Transverse colon (tissue), 4 donors: ENCODE measurements at regions not wholly inside any gene's neighbourhood (a gene's known extent, or its start where the extent isn't known, plus 50 kb on each side); places are given as distances from the start of the nearest gene placed in this dataset.

Source experiments
- DNase-seq: peaks from one replicate; pipeline ENCODE4 v3.0.0-alpha.2; 2019
- H3K27ac ChIP-seq, 4 donors: fragments of 200-600 bp; sonication (generic); 2 replicates each; pipeline ENCODE4 v1.5.1; 2016 to 2018; ENCODE audit warnings: inconsistent platforms in 4 of 4
- H3K27me3 ChIP-seq: fragments of 200-600 bp; sonication (generic); 2 replicates; pipeline ENCODE4 v1.5.1; 2017; ENCODE audit warnings: inconsistent platforms
- H3K36me3 ChIP-seq, 4 donors: fragments of 200-600 bp; sonication (generic); 2 replicates each; pipeline ENCODE4 v1.5.1; 2017 to 2019; ENCODE audit warnings: inconsistent platforms in 4 of 4
- H3K4me1 ChIP-seq, 4 donors: fragments of 200-600 bp; sonication (generic); 2 replicates each; pipeline ENCODE4 v1.5.1; 2017 to 2020; ENCODE audit warnings: inconsistent platforms in 4 of 4
- H3K4me3 ChIP-seq, 4 donors: fragments of 200-600 bp; sonication (generic); 1 replicate in 1 of 4; 2 replicates in 3 of 4; pipeline versions ENCODE4 v1.5.1 to v1.6.1; 2017 to 2019; ENCODE audit warnings: inconsistent platforms in 4 of 4
- H3K9me3 ChIP-seq, 2 donors: fragments of 200-600 bp; sonication (generic); 2 replicates each; pipeline ENCODE4 v1.5.1; 2017 to 2019; ENCODE audit warnings: inconsistent platforms in 2 of 2
- CTCF ChIP-seq, 5 experiments: fragments of 200-600 bp in 3 of 5; fragments of 450-650 bp in 2 of 5; sonication (generic) in 3 of 5; IDR thresholded peaks; 1 replicate in 2 of 5; 2 replicates in 3 of 5; pipeline ENCODE4 v1.5.1; 2016 to 2017; ENCODE audit warnings: antibody characterized with exemption in 5 of 5, inconsistent platforms in 3 of 5, mild to moderate bottlenecking in 2 of 5, moderate library complexity in 1 of 5
- EP300 ChIP-seq: sonication (generic); formaldehyde crosslinking; IDR thresholded peaks from one replicate; pipeline ENCODE4 v1.6.1; 2017; ENCODE audit warnings: antibody characterized with exemption, low read depth
- POLR2A ChIP-seq: fragments of 450-650 bp; IDR thresholded peaks from one replicate; pipeline ENCODE4 v1.6.1; 2016; ENCODE audit warnings: antibody characterized with exemption, mild to moderate bottlenecking, moderate library complexity
- POLR2AphosphoS5 ChIP-seq, 3 donors: sonication (generic); formaldehyde crosslinking; IDR thresholded peaks; one replicate each; pipeline ENCODE4 v1.6.1; 2016; ENCODE audit warnings: antibody characterized with exemption in 3 of 3
- WGBS, 2 donors: methylation state at CpG; one replicate each; pipeline ENCODE4 v1.1.5; 2018; ENCODE audit warnings: low coverage in 1 of 2; 5-methylcytosine and 5-hydroxymethylcytosine counted together
- in situ Hi-C, 4 donors: fragments of 200-750 bp; cut with MboI; loops; one replicate each; pipeline versions ENCODE4 v1.15.0 to v1.15.1; 2017; ENCODE audit warnings: low sequenced_read_pairs in 3 of 4, low pct_ligation_motif_present in 1 of 4, low pct_unique_long_range_greater_than_20kb in 1 of 4
- intact Hi-C: fragments of 100-400 bp; cut with DNase I; formaldehyde crosslinking; loops from one replicate; pipeline ENCODE4 v1.15.1; 2023; ENCODE audit warnings: low total_unique reads

- Histone ChIP-seq H3K4me1 (no peaks in the 10 kb centered on the region), H3K9me3 (no peaks in the 10 kb centered on the region), H3K27me3 (no peaks in the 10 kb centered on the region), H3K4me3 (no peak overlapping the region), H3K27ac (no peak overlapping the region), H3K36me3 (no peaks in the 10 kb centered on the region)
- 40 to 74% methylated on average over 1 to 2 of the region's 2 CpGs for WGBS, 2 donors
- no peak for DNase-seq
- in situ Hi-C loops (no loop called here), intact Hi-C loops (no loop called here)
- TF ChIP-seq EP300 (no peak), POLR2A (no peak), CTCF (IDR thresholded peaks at IDR 0.05) (no peak), POLR2AphosphoS5 (IDR thresholded peaks at IDR 0.05) (no peak)
Observed at GRCh38 chr3:24945563-24945962, 450.9 kb upstream of the THRB start.

- 68 to 76% methylated on average over 4 of the region's 4 CpGs for WGBS, 2 donors
- intact Hi-C loops (no loop called here), in situ Hi-C loops (no loop called here)
- Histone ChIP-seq H3K4me3 (no peak overlapping the region), H3K36me3 (no peaks in the 10 kb centered on the region), H3K9me3 (no peaks in the 10 kb centered on the region), H3K4me1 (no peaks in the 10 kb centered on the region), H3K27me3 (no peaks in the 10 kb centered on the region), H3K27ac (no peak overlapping the region)
- no peak for TF ChIP-seq POLR2AphosphoS5 (IDR thresholded peaks at IDR 0.05)
- TF ChIP-seq CTCF (IDR thresholded peaks at IDR 0.05) = no peak
- TF ChIP-seq EP300 = no peak
- no peak for TF ChIP-seq POLR2A
- no peak for DNase-seq
Observed at GRCh38 chr3:24947103-24947502, 452.5 kb upstream of the THRB start.

GRCh38 chr3:24951180-24951579 is 456.5 kb upstream of the THRB start:
- Histone ChIP-seq H3K27me3 (no peaks in the 10 kb centered on the region), H3K4me1 (no peaks in the 10 kb centered on the region), H3K27ac (no peak overlapping the region), H3K4me3 (no peak overlapping the region), H3K9me3 (no peaks in the 10 kb centered on the region), H3K36me3 (no peaks in the 10 kb centered on the region)
- intact Hi-C loops (no loop called here), in situ Hi-C loops (loop anchor here in 1 of 4 donors (25.0 kb wide), 1 partner anchor 636 kb away; no protein-coding TSS in a partner anchor)
- TF ChIP-seq POLR2A = no peak
- no peak for TF ChIP-seq EP300
- no peak for TF ChIP-seq POLR2AphosphoS5 (IDR thresholded peaks at IDR 0.05)
- TF ChIP-seq CTCF (IDR thresholded peaks at IDR 0.05) = no peak
- WGBS, 2 donors = 92% methylated on average over 4 of the region's 4 CpGs; no CpG with 5 or more reads in 1 of the 2 donors
- DNase-seq = no peak

GRCh38 chr3:24952388-24952787 is 457.7 kb upstream of the THRB start:
- H3K4me3 ChIP-seq = no peak overlapping the region
- TF ChIP-seq POLR2A (no peak), EP300 (no peak), POLR2AphosphoS5 (IDR thresholded peaks at IDR 0.05) (no peak), CTCF (IDR thresholded peaks at IDR 0.05) (no peak)
- no peak overlapping the region for H3K27ac ChIP-seq
- H3K4me1 ChIP-seq = no peaks in the 10 kb centered on the region
- 80 to 82% methylated on average over 2 to 6 of the region's 6 CpGs for WGBS, 2 donors
- intact Hi-C loops = no loop called here
- H3K27me3 ChIP-seq = no peaks in the 10 kb centered on the region
- no peaks in the 10 kb centered on the region for H3K9me3 ChIP-seq
- no peak for DNase-seq
- in situ Hi-C loops = loop anchor here in 1 of 4 donors (25.0 kb wide), 1 partner anchor 635 kb away; no protein-coding TSS in a partner anchor
- no peaks in the 10 kb centered on the region for H3K36me3 ChIP-seq
